Prostate gland (tissue), 2 donors: ENCODE measurements at regions not wholly inside any gene's neighbourhood (a gene's known extent, or its start where the extent isn't known, plus 50 kb on each side); places are given as distances from the start of the nearest gene placed in this dataset.

Source experiments
- DNase-seq: peaks from one replicate; pipeline ENCODE4 v3.0.0-alpha.2; 2019; ENCODE audit warnings: low spot score
- H3K27ac ChIP-seq, 2 donors: fragments of 200-600 bp; sonication (generic); 2 replicates each; pipeline ENCODE4 v1.5.1; 2017 to 2019
- H3K27me3 ChIP-seq: fragments of 200-600 bp; sonication (generic); replicated peaks from 2 replicates; pipeline ENCODE4 v1.5.1; 2019; ENCODE audit not compliant: insufficient read depth
- H3K36me3 ChIP-seq, 2 donors: fragments of 200-600 bp; sonication (generic); 1 replicate in 1 of 2; 2 replicates in 1 of 2; pipeline versions ENCODE4 v1.5.1 to v1.8.1; 2017 to 2019
- H3K4me1 ChIP-seq: fragments of 200-600 bp; sonication (generic); replicated peaks from 2 replicates; pipeline ENCODE4 v1.5.1; 2019
- H3K4me3 ChIP-seq, 2 donors: fragments of 200-600 bp; sonication (generic); 2 replicates each; pipeline ENCODE4 v1.5.1; 2017 to 2019
- H3K9me3 ChIP-seq: fragments of 200-600 bp; sonication (generic); 2 replicates; pipeline ENCODE4 v1.5.1; 2017
- POLR2A ChIP-seq: fragments of 450-650 bp; IDR thresholded peaks from one replicate; pipeline ENCODE4 v1.6.1; 2016; ENCODE audit warnings: antibody characterized with exemption, mild to moderate bottlenecking
- POLR2AphosphoS5 ChIP-seq: sonication (generic); formaldehyde crosslinking; IDR thresholded peaks from one replicate; pipeline ENCODE4 v1.6.1; 2017; ENCODE audit warnings: antibody characterized with exemption
- WGBS: methylation state at CpG from one replicate; pipeline ENCODE4 v1.1.5; 2018; 5-methylcytosine and 5-hydroxymethylcytosine counted together
- intact Hi-C: fragments of 100-400 bp; cut with DNase I; formaldehyde crosslinking; loops from one replicate; pipeline ENCODE4 v1.14.2; 2022
- TF ChIP-seq, protein P1 (sequence below), 4 experiments: fragments of 200-600 bp in 2 of 4; fragments of 450-650 bp in 2 of 4; sonication (generic) in 2 of 4; IDR thresholded peaks; 1 replicate in 3 of 4; 2 replicates in 1 of 4; pipeline ENCODE4 v1.5.1; 2016 to 2019; ENCODE audit warnings: antibody characterized with exemption in 4 of 4, mild to moderate bottlenecking in 2 of 4, moderate library complexity in 2 of 4

DNA sequence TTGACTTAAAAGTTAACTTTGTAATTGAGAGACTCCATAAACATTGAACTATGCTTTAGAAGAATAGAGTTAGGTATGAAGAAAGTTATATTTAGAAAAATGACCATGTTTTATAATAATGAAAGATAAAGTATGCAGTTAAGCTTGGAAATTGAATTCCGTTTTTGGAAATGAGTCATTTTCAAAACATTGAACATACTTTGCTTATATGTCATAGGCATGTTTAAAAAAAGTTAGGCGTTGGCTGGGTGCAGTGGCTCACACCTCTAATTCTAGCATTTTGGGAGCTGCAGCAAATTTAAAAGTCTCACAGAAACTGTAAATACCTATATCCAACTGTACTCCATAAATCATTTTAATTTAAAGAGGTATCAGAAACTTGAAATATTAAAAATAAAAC, 607.4 kb downstream of the CBLN2 start:
- TF ChIP-seq POLR2A (no peak), POLR2AphosphoS5 (no peak)
- TF ChIP-seq, protein P1, sequence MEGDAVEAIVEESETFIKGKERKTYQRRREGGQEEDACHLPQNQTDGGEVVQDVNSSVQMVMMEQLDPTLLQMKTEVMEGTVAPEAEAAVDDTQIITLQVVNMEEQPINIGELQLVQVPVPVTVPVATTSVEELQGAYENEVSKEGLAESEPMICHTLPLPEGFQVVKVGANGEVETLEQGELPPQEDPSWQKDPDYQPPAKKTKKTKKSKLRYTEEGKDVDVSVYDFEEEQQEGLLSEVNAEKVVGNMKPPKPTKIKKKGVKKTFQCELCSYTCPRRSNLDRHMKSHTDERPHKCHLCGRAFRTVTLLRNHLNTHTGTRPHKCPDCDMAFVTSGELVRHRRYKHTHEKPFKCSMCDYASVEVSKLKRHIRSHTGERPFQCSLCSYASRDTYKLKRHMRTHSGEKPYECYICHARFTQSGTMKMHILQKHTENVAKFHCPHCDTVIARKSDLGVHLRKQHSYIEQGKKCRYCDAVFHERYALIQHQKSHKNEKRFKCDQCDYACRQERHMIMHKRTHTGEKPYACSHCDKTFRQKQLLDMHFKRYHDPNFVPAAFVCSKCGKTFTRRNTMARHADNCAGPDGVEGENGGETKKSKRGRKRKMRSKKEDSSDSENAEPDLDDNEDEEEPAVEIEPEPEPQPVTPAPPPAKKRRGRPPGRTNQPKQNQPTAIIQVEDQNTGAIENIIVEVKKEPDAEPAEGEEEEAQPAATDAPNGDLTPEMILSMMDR (IDR thresholded peaks at IDR 0.05), result no peak
- intact Hi-C loops, result no loop called here
- WGBS, result 82% methylated on average over 2 of the region's 2 CpGs

DNA sequence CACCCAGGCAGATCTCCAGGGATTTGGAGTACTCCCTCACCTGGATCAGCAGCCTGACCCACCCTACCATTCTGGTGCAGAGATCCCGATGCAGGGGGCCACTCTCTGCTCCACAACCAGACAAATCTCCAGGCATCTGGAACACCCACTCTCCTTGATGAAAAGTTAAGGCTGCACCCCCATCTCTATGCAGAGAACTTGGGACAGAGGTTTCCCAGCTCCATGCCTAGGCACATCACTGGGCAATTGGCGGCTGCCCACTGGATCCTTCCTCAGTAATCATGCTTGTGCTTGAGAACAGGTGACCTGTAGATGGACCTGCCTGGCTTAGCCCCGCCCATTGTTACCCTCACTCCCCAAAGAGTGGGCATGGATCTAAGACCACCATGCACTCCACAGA, 624.9 kb downstream of the CBLN2 start:
- H3K27ac ChIP-seq, result no peak overlapping the region
- no peak overlapping the region for H3K4me3 ChIP-seq
- DNase-seq, result no peak
- H3K27me3 ChIP-seq, result no peaks in the 10 kb centered on the region
- TF ChIP-seq, protein P1 (IDR thresholded peaks at IDR 0.05), result no peak
- no peak for TF ChIP-seq POLR2A
- TF ChIP-seq POLR2AphosphoS5, result no peak
- no peaks in the 10 kb centered on the region for H3K9me3 ChIP-seq
- H3K36me3 ChIP-seq, result no peaks in the 10 kb centered on the region
- 92% methylated on average over 3 of the region's 3 CpGs for WGBS
- H3K4me1 ChIP-seq, result no peaks in the 10 kb centered on the region
- intact Hi-C loops, result no loop called here

More for the DNA sequence above, 607.4 kb downstream of the CBLN2 start:
- no peaks in the 10 kb centered on the region for H3K4me1 ChIP-seq
- no peak overlapping the region for H3K27ac ChIP-seq
- H3K4me3 ChIP-seq, result no peak overlapping the region
- no peaks in the 10 kb centered on the region for H3K36me3 ChIP-seq
- no peaks in the 10 kb centered on the region for H3K27me3 ChIP-seq
- H3K9me3 ChIP-seq, result no peaks in the 10 kb centered on the region
- DNase-seq, result no peak

DNA sequence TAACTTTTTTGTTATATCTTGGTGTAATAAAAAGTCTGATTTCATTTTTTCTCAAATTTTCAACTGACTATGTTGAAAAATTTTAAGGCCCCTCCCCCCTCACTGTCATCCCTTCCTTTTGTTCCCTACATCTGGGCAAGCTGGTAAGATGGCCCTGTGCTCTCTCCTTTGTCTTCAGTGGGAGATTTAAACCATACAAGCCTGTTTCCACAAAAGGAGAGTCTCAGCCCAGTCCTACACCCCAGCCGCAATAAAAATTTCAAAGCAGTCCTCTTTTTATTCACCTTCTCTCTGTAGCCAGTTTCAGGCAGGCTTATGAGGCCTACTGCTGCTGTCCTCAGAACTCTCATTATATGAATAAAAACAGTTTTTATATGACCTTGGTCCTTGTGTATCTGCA, 630.5 kb downstream of the CBLN2 start:
- no peaks in the 10 kb centered on the region for H3K36me3 ChIP-seq
- H3K4me1 ChIP-seq, result no peaks in the 10 kb centered on the region
- H3K27ac ChIP-seq, result no peak overlapping the region
- DNase-seq, result no peak
- H3K27me3 ChIP-seq, result no peaks in the 10 kb centered on the region
- no peaks in the 10 kb centered on the region for H3K9me3 ChIP-seq
- intact Hi-C loops, result no loop called here
- no peak overlapping the region for H3K4me3 ChIP-seq
- WGBS, result 69% methylated on average over 1 of the region's 1 CpG
- TF ChIP-seq, protein P1 (IDR thresholded peaks at IDR 0.05), result no peak
- no peak for TF ChIP-seq POLR2AphosphoS5
- no peak for TF ChIP-seq POLR2A

DNA sequence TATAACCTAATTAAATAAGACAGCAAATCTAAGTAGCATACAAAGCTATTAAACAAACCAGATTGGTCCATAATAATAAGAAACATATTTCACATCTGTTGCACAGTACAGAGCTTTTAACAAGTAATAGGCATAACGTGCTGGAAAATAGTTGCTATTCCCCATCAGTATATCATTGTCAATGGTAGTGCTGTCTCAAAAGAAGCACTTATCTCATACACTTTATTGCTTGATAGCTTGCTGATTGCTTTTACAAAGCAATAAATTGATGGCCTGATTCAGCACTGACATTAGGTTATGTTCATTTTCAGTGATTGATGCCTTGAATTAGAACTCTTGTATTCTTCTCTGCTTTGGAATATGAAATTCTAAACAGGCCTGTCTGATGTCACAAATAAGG, 641.7 kb downstream of the CBLN2 start:
- no peak overlapping the region for H3K4me3 ChIP-seq
- no peaks in the 10 kb centered on the region for H3K4me1 ChIP-seq
- no peaks in the 10 kb centered on the region for H3K36me3 ChIP-seq
- no peaks in the 10 kb centered on the region for H3K9me3 ChIP-seq
- WGBS, result 54% methylated on average over 1 of the region's 1 CpG
- TF ChIP-seq, protein P1 (IDR thresholded peaks at IDR 0.05), result no peak
- TF ChIP-seq POLR2AphosphoS5 (no peak), POLR2A (no peak)
- DNase-seq, result no peak
- intact Hi-C loops, result no loop called here
- no peak overlapping the region for H3K27ac ChIP-seq
- H3K27me3 ChIP-seq, result no peaks in the 10 kb centered on the region

DNA sequence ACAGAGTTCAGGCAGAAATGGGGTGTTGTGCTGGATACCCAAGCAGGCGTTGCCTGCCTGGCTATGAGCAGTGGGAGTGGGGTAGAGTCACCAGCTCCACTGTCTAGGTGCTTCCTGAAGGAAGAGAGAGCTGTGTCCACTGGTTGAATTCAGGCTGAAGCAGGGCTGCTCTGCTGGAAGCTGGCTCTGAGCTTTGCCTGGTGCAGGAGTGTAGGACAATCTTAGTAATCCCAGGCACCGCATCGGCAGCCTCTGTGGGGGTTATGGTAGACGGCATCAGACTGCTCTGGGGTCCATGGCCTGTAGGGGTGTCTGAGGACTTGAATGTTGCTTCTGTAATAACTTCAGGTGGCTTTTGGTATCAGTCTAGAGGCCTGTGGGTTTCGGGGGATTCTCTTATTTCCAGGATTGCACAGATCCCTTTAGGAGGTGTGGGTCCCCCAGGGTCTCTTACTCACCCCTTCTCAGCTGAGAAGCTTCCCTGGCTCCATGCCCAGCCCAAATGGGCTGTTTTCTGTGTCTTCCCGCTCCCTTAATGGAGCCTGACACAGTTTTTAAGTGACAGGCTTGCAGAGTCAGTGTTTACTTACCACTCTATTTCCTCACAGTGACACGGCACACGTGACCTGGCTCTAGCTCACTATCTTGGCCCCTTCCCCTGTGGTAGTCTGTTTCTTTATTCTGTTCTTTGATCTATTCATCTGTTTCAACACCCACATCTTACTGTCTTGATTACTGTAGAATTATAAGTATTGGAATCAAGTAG, 644.3 kb downstream of the CBLN2 start:
- H3K27me3 ChIP-seq, result no peaks in the 10 kb centered on the region
- no peak overlapping the region for H3K27ac ChIP-seq
- no peak for TF ChIP-seq POLR2AphosphoS5
- no peak for TF ChIP-seq POLR2A
- TF ChIP-seq, protein P1 (IDR thresholded peaks at IDR 0.05), result no peak
- no peaks in the 10 kb centered on the region for H3K4me1 ChIP-seq
- no peak overlapping the region for H3K4me3 ChIP-seq
- no peaks in the 10 kb centered on the region for H3K9me3 ChIP-seq
- intact Hi-C loops, result no loop called here
- WGBS, result 46% methylated on average over 8 of the region's 8 CpGs
- no peaks in the 10 kb centered on the region for H3K36me3 ChIP-seq
- DNase-seq, result no peak
